Lower leg skin (tissue), 4 donors: ENCODE measurements at regions not wholly inside any gene's neighbourhood (a gene's known extent, or its start where the extent isn't known, plus 50 kb on each side); places are given as distances from the start of the nearest gene placed in this dataset.

ENCODE experiments used
- DNase-seq, 2 donors: peaks; one replicate each; pipeline ENCODE4 v3.0.0-alpha.2; 2019; ENCODE audit warnings: low spot score in 2 of 2
- H3K4me3 ChIP-seq: fragments of 200-600 bp; sonication (generic); 2 replicates; pipeline ENCODE4 v1.5.1; 2017; ENCODE audit warnings: mild to moderate bottlenecking, low read depth; ENCODE audit not compliant: poor library complexity, severe bottlenecking
- POLR2A ChIP-seq, 2 donors: fragments of 450-650 bp; IDR thresholded peaks; one replicate each; pipeline ENCODE4 v1.6.1; 2016 to 2017; ENCODE audit warnings: antibody characterized with exemption in 2 of 2, mild to moderate bottlenecking in 1 of 2, moderate library complexity in 1 of 2
- WGBS, 2 donors: methylation state at CpG; one replicate each; pipeline ENCODE4 v1.1.5; 2018; 5-methylcytosine and 5-hydroxymethylcytosine counted together
- intact Hi-C: fragments of 100-400 bp; cut with DNase I; formaldehyde crosslinking; loops from one replicate; pipeline ENCODE4 v1.15.0; 2023; ENCODE audit warnings: low total_unique reads
- TF ChIP-seq, protein P1 (sequence below), 3 donors: fragments of 450-650 bp; IDR thresholded peaks; one replicate each; pipeline ENCODE4 v1.5.1; 2016; ENCODE audit warnings: antibody characterized with exemption in 3 of 3, mild to moderate bottlenecking in 3 of 3, moderate library complexity in 2 of 3

DNA sequence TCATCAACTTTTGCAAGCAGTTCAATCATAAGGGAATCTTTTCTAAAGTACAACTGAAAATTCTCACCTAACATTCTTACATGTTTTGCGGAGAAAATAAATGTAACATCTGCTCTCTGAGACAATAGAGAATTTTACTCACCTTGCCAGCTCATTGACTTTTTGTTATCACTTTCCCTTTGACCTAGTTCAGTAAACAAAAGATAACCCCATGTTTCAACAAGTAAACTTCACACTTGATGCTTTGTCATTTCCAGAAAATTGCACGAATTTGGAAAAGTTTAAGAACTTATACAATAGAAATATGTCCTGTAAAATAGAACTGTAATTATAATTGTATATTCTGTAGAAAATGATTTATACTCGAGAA, 1110.0 kb upstream of the ACVR2A start:
- no peak for DNase-seq
- intact Hi-C loops = no loop called here
- 70 to 72% methylated on average over 3 of the region's 3 CpGs for WGBS, 2 donors
- TF ChIP-seq POLR2A (IDR thresholded peaks at IDR 0.05) = no peak
- TF ChIP-seq, protein P1, sequence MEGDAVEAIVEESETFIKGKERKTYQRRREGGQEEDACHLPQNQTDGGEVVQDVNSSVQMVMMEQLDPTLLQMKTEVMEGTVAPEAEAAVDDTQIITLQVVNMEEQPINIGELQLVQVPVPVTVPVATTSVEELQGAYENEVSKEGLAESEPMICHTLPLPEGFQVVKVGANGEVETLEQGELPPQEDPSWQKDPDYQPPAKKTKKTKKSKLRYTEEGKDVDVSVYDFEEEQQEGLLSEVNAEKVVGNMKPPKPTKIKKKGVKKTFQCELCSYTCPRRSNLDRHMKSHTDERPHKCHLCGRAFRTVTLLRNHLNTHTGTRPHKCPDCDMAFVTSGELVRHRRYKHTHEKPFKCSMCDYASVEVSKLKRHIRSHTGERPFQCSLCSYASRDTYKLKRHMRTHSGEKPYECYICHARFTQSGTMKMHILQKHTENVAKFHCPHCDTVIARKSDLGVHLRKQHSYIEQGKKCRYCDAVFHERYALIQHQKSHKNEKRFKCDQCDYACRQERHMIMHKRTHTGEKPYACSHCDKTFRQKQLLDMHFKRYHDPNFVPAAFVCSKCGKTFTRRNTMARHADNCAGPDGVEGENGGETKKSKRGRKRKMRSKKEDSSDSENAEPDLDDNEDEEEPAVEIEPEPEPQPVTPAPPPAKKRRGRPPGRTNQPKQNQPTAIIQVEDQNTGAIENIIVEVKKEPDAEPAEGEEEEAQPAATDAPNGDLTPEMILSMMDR (IDR thresholded peaks at IDR 0.05) = no peak
- H3K4me3 ChIP-seq = no peak overlapping the region

DNA sequence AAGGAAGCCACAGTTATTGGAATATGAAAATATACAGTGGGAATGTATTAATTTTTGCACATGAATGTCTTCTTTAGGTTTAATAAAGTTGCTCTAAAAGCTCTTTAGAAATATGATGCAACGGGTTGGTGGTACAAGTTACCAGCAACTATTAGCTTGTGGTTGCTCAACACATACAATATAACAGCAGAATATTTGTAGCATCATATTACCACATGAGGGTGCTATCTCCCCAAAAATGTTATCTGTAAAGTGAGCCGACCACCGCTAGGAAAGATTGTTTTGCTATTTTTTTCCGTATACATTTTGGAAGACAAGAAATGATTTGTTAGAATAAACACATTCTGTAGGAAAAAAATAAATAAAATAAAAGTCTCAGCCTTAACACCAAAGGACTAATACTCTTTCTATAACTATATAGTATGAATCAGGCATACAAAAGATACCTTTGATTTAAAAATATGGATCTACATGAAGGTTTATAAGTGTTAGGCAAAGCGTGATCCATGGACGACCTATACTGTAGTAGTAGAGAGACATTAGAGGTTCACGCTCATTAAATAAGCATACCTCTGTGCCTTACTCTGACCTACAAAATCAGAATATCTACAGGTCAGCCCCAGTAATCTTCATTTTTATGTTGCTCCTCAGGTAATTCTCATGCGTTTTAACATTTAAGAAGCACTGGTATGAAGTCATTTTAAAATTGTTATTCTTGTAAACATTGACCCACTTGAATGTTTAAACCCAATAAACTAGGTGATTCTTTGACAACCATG, 1110.6 kb upstream of the ACVR2A start:
- no peak for TF ChIP-seq POLR2A (IDR thresholded peaks at IDR 0.05)
- TF ChIP-seq, protein P1 (IDR thresholded peaks at IDR 0.05) = no peak
- WGBS, 2 donors = 28 to 31% methylated on average over 8 of the region's 8 CpGs
- H3K4me3 ChIP-seq = no peak overlapping the region
- intact Hi-C loops = no loop called here
- no peak for DNase-seq

DNA sequence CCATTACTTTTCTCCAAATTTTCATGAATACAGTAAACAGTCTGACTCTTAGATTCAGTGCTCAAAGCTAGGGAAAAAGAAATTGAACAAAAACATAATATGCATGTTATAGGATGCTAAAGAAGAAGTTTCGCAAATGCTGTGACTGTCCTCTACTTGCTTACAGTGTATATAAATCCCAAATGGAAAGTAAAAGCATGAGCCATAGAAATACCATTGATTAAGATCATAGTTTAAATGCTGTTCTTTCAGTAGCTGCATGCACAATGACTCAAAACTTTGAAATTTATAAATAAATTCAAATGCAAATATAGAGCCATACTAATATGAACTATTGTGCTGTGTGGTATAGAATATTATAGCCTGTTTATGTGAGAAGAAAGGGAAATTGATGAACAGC, 1113.9 kb upstream of the ACVR2A start:
- intact Hi-C loops = no loop called here
- TF ChIP-seq, protein P1 (IDR thresholded peaks at IDR 0.05) = no peak
- TF ChIP-seq POLR2A (IDR thresholded peaks at IDR 0.05) = no peak
- no peak for DNase-seq
- WGBS, 2 donors = 94 to 98% methylated on average over 1 of the region's 1 CpG
- no peak overlapping the region for H3K4me3 ChIP-seq

DNA sequence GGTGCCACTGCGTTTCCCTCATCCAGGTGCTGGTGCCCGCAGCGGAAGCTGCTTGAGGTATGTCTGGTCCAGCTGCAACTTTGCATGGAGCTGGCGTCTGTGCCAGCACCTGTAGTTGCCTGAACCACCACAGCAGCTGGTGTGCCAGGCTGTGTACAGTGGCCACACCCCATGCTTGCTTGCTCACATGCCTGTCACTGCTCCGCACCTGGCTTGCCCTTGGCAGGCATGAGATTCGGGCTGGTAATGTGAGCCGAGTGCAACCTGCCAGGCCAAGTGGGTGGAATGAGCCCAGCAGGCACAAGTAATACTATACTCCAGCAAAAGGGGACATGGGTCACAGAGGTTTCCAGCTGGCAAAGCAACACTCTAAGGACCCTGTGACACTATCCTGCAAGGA, 1123.3 kb upstream of the ACVR2A start:
- H3K4me3 ChIP-seq = no peak overlapping the region
- TF ChIP-seq, protein P1 (IDR thresholded peaks at IDR 0.05) = no peak
- TF ChIP-seq POLR2A (IDR thresholded peaks at IDR 0.05) = no peak
- intact Hi-C loops = no loop called here
- DNase-seq = peak in 1 of 2 donors; percentile 23
- 42 to 57% methylated on average over 6 to 7 of the region's 7 CpGs for WGBS, 2 donors

DNA sequence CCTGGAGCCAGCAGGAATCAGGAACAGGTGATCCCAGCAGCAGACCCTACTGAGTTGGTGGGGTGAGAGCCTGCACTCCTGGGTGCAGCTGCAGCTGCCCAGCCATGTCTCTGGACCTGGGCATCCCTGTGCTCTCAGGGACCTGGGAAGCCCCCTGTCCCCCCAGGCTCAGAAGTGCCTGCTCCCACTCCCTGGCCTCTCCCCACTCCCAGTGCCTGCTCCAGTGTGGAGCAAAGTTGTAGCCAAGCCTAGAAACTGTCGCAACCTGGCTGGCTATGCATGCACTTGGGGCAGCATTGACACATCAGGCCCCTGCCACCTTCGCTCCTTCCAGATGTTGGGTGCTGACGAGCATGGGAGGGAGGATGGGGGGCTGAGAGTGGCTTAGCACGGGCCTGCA, 1124.7 kb upstream of the ACVR2A start:
- WGBS, 2 donors = 83 to 98% methylated on average over 4 of the region's 4 CpGs
- intact Hi-C loops = no loop called here
- DNase-seq = no peak
- no peak overlapping the region for H3K4me3 ChIP-seq
- no peak for TF ChIP-seq POLR2A (IDR thresholded peaks at IDR 0.05)
- TF ChIP-seq, protein P1 (IDR thresholded peaks at IDR 0.05) = no peak

DNA sequence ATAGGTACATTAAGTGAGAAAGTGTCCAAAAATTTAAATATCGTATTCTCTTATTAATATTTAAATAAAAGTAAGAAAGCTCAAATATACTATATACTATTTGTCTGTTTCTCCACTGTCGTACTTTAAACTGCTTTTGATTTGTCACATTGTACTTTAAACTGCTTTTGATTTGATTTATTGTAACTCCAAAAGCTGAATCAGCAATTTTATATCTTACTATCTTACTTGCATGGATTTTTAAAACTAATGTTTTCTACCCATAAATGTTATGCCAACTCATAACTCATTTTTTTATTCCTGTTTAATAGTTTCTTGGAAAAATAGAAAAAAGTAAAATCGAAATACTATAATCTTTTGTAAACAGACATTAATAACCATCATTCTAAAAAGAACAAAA, 1128.2 kb upstream of the ACVR2A start:
- 48 to 57% methylated on average over 3 of the region's 3 CpGs for WGBS, 2 donors
- no peak overlapping the region for H3K4me3 ChIP-seq
- DNase-seq = no peak
- no peak for TF ChIP-seq POLR2A (IDR thresholded peaks at IDR 0.05)
- TF ChIP-seq, protein P1 (IDR thresholded peaks at IDR 0.05) = no peak
- intact Hi-C loops = no loop called here
